ENCODE measurements at regions not wholly inside any gene's neighbourhood (a gene's known extent, or its start where the extent isn't known, plus 50 kb on each side); places are given as distances from the start of the nearest gene placed in this dataset.

GRCh38 chr5:51958473-51958872, 575.2 kb downstream of the ISL1 start:
- DNase-seq = no peak
- Histone ChIP-seq H3K4me1 (no peaks in the 10 kb centered on the region), H3K9me3 (no peaks in the 10 kb centered on the region), H3K4me3 (no peak overlapping the region), H3K27me3 (no peaks in the 10 kb centered on the region), H3K27ac (no peak overlapping the region), H3K36me3 (no peaks in the 10 kb centered on the region)
- intact Hi-C loops (cut with DNase I) = no loop called here
- ATAC-seq = no peak
- TF ChIP-seq CTCF (IDR thresholded peaks at IDR 0.05) (no peak), POLR2A (IDR thresholded peaks at IDR 0.05) (no peak)
- 77% methylated on average over 1 of the region's 1 CpG for WGBS (ENCODE audit: insufficient coverage, low coverage, low lambda C conversion rate, missing lambda C conversion rate)

- H3K36me3 ChIP-seq = no peaks in the 10 kb centered on the region
- ATAC-seq = peak in 2 of 4 donors; percentile 39 to 40
- H3K4me1 ChIP-seq = no peaks in the 10 kb centered on the region
- H3K27ac ChIP-seq = no peak overlapping the region
- DNase-seq = no peak
- no peaks in the 10 kb centered on the region for H3K27me3 ChIP-seq
- 39% methylated on average over 2 of the region's 2 CpGs for WGBS (ENCODE audit: insufficient coverage, low coverage, low lambda C conversion rate, missing lambda C conversion rate)
- TF ChIP-seq CTCF (IDR thresholded peaks at IDR 0.05) = peak in 1 of 4 donors; percentile 19
- no peak for TF ChIP-seq POLR2A (IDR thresholded peaks at IDR 0.05)
- no peaks in the 10 kb centered on the region for H3K9me3 ChIP-seq
- no peak overlapping the region for H3K4me3 ChIP-seq
- intact Hi-C loops (cut with DNase I) = no loop called here
These were observed 577.4 kb downstream of the ISL1 start for GRCh38 chr5:51960617-51961121.

- intact Hi-C loops (cut with DNase I) = no loop called here
- Histone ChIP-seq H3K27me3 (no peaks in the 10 kb centered on the region), H3K4me1 (no peaks in the 10 kb centered on the region), H3K27ac (no peak overlapping the region), H3K4me3 (no peak overlapping the region), H3K36me3 (no peaks in the 10 kb centered on the region), H3K9me3 (no peaks in the 10 kb centered on the region)
- ATAC-seq = no peak
- WGBS (ENCODE audit: insufficient coverage, low coverage, low lambda C conversion rate, missing lambda C conversion rate) = 92% methylated on average over 3 of the region's 4 CpGs
- TF ChIP-seq CTCF (IDR thresholded peaks at IDR 0.05) (no peak), POLR2A (IDR thresholded peaks at IDR 0.05) (no peak)
- DNase-seq = no peak
These were observed 577.9 kb downstream of the ISL1 start for GRCh38 chr5:51961154-51961562.

GRCh38 chr5:51968756-51969155, 585.5 kb downstream of the ISL1 start:
- no peak for ATAC-seq
- no peak overlapping the region for H3K27ac ChIP-seq
- no peak overlapping the region for H3K4me3 ChIP-seq
- 25% methylated on average over 1 of the region's 1 CpG for WGBS (ENCODE audit: insufficient coverage, low coverage, low lambda C conversion rate, missing lambda C conversion rate)
- intact Hi-C loops (cut with DNase I) = no loop called here
- no peaks in the 10 kb centered on the region for H3K36me3 ChIP-seq
- H3K9me3 ChIP-seq = no peaks in the 10 kb centered on the region
- H3K27me3 ChIP-seq = no peaks in the 10 kb centered on the region
- TF ChIP-seq CTCF (IDR thresholded peaks at IDR 0.05) (no peak), POLR2A (IDR thresholded peaks at IDR 0.05) (no peak)
- no peak for DNase-seq
- H3K4me1 ChIP-seq = no peaks in the 10 kb centered on the region

- no peak for DNase-seq
- H3K9me3 ChIP-seq = no peaks in the 10 kb centered on the region
- WGBS (ENCODE audit: insufficient coverage, low coverage, low lambda C conversion rate, missing lambda C conversion rate) = 71% methylated on average over 5 of the region's 6 CpGs
- no peak overlapping the region for H3K27ac ChIP-seq
- H3K4me3 ChIP-seq = no peak overlapping the region
- no peaks in the 10 kb centered on the region for H3K36me3 ChIP-seq
- H3K27me3 ChIP-seq = no peaks in the 10 kb centered on the region
- H3K4me1 ChIP-seq = no peaks in the 10 kb centered on the region
- ATAC-seq = no peak
- TF ChIP-seq CTCF (IDR thresholded peaks at IDR 0.05) (no peak), POLR2A (IDR thresholded peaks at IDR 0.05) (no peak)
- intact Hi-C loops (cut with DNase I) = no loop called here
These were observed 591.6 kb downstream of the ISL1 start for GRCh38 chr5:51974834-51975233.

Data from right lobe of liver (tissue), 6 donors.